PC-9 (cell line): ENCODE measurements at regions not wholly inside any gene's neighbourhood (a gene's known extent, or its start where the extent isn't known, plus 50 kb on each side); places are given as distances from the start of the nearest gene placed in this dataset.

Experiments
- BruUV-seq: library from RNA; stranded (reverse); fragments of 400-500 nt; replicated peaks from 2 replicates; lab custom pipeline; 2021; lab: Mats Ljungman, UMichigan
- CTCF ChIA-PET: fragments of 300-600 bp; sonication (Branson Sonifier 250); formaldehyde crosslinking; loops from one replicate; lab custom pipeline; 2022; ENCODE audit warnings: antibody characterized with exemption; lab: Charles Lee
- POLR2A ChIA-PET: fragments of 300-600 bp; sonication (Branson Sonifier 250); formaldehyde crosslinking; loops from one replicate; lab custom pipeline; 2022; ENCODE audit warnings: antibody characterized with exemption; ENCODE audit not compliant: unreplicated experiment; lab: Charles Lee
- DNase-seq, 2 experiments: peaks; one replicate each; pipeline versions ENCODE4 v3.0.0 to v3.0.0-alpha.2; 2015 to 2022; ENCODE audit warnings: mixed read lengths in 1 of 2
- H2AFZ ChIP-seq: fragments of 200-600 bp; sonication (generic); 2 replicates; pipeline ENCODE4 v1.8.1; 2017; ENCODE audit warnings: antibody characterized with exemption
- H3F3A ChIP-seq: fragments of 200-600 bp; sonication (generic); 2 replicates; pipeline ENCODE4 v1.8.1; 2017; ENCODE audit warnings: antibody characterized with exemption, mild to moderate bottlenecking, low read depth; ENCODE audit not compliant: insufficient read depth
- H3K27ac ChIP-seq: fragments of 200-600 bp; sonication (generic); 2 replicates; pipeline ENCODE4 v1.6.1; 2016; ENCODE audit warnings: mixed run types
- H3K27me3 ChIP-seq: fragments of 200-600 bp; sonication (generic); 2 replicates; pipeline ENCODE4 v1.6.1; 2016; ENCODE audit warnings: low read depth, mixed run types; ENCODE audit not compliant: insufficient read depth
- H3K36me3 ChIP-seq: fragments of 200-600 bp; sonication (generic); 2 replicates; pipeline ENCODE4 v1.6.1; 2016; ENCODE audit warnings: low read depth, mixed run types
- H3K4me1 ChIP-seq: fragments of 200-600 bp; sonication (generic); replicated peaks from 2 replicates; pipeline ENCODE4 v1.6.1; 2016; ENCODE audit warnings: mixed run types; ENCODE audit not compliant: insufficient read depth
- H3K4me2 ChIP-seq: fragments of 200-600 bp; sonication (generic); 2 replicates; pipeline ENCODE4 v1.6.1; 2017; ENCODE audit warnings: mixed run types
- H3K4me3 ChIP-seq: fragments of 200-600 bp; sonication (generic); 2 replicates; pipeline ENCODE4 v1.6.1; 2016; ENCODE audit warnings: mixed run types
- H3K79me2 ChIP-seq: fragments of 200-600 bp; sonication (generic); 2 replicates; pipeline ENCODE4 v1.6.1; 2017; ENCODE audit warnings: low read depth, mixed run types
- H3K9me2 ChIP-seq: fragments of 200-600 bp; sonication (generic); 2 replicates; pipeline ENCODE4 v1.8.1; 2017; ENCODE audit warnings: mild to moderate bottlenecking; ENCODE audit not compliant: insufficient read depth
- H3K9me3 ChIP-seq: fragments of 200-600 bp; sonication (generic); 2 replicates; pipeline ENCODE4 v1.8.1; 2016; ENCODE audit warnings: low read depth; ENCODE audit not compliant: insufficient read depth
- H4K20me1 ChIP-seq: fragments of 200-600 bp; sonication (generic); 2 replicates; pipeline ENCODE4 v1.8.1; 2017; ENCODE audit not compliant: insufficient read depth
- CTCF ChIP-seq: fragments of 200-600 bp; sonication (generic); conservative IDR thresholded peaks from 2 replicates; pipeline ENCODE4 v1.6.1; 2017; ENCODE audit warnings: mixed run types, antibody characterized with exemption, mild to moderate bottlenecking, moderate library complexity
- EZH2 ChIP-seq: fragments of 200-600 bp; sonication (generic); IDR thresholded peaks from 2 replicates; pipeline ENCODE4 v1.8.0; 2017; ENCODE audit warnings: antibody characterized with exemption, low read depth
- intact Hi-C: fragments of 100-400 bp; cut with micrococcal nuclease; formaldehyde crosslinking; loops from one replicate; pipeline ENCODE4 v1.10.0; 2022; ENCODE audit not compliant: unreplicated experiment

GRCh38 chr11:15774388-15774939 lies 581.9 kb downstream of the SOX6 start:
- H3K9me3 ChIP-seq: no peaks in the 10 kb centered on the region
- ChIA-PET POLR2A (no interaction called here), CTCF (no interaction called here)
- no peaks in the 10 kb centered on the region for H3K79me2 ChIP-seq
- no peak overlapping the region for H3K4me3 ChIP-seq
- no peaks in the 10 kb centered on the region for H3K9me2 ChIP-seq
- no peaks in the 10 kb centered on the region for H3K36me3 ChIP-seq
- TF ChIP-seq EZH2 (no peak), CTCF (no peak)
- no peak overlapping the region for H2AFZ ChIP-seq
- no peaks in the 10 kb centered on the region for H3K27me3 ChIP-seq
- no peak for DNase-seq
- intact Hi-C loops: no loop called here
- BruUV-seq: no TSS peak
- H3K4me2 ChIP-seq: no peak overlapping the region
- no peaks in the 10 kb centered on the region for H3F3A ChIP-seq
- H3K4me1 ChIP-seq: peaks cover 12% of the 10 kb centered on the region
- no peaks in the 10 kb centered on the region for H4K20me1 ChIP-seq
- no peak overlapping the region for H3K27ac ChIP-seq

DNA sequence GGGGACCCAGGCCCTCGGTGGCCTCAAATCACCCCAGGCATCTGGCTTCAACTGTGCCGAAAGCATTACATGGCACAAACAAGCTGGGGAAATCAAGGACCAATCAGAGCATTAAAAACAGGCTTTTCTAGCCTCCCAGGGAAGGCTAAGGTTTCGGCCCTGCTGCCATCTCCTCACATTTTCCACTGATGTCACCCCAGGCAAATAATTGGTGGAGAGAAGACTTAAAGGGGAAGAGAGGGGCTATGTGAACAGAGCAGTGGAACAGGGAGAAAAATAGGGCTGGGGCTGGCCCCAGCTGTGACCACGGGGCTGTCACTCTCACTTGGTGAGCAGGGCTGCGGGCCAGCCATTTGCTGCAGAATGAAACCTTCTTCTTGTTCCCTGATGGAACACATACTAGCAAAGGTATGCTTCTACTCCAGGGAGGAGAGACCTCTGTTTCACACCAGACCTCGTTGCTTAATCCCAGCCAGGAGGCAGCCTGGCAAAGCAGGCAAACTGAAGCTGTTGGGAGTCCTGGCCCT lies 581.3 kb downstream of the SOX6 start:
- Histone ChIP-seq H3K4me3 (no peak overlapping the region), H3K4me1 (peaks cover 6% of the 10 kb centered on the region; the same call in 1 of the 2 replicates), H3K9me2 (no peaks in the 10 kb centered on the region), H3K27ac (no peak overlapping the region), H3K4me2 (no peak overlapping the region), H3K9me3 (no peaks in the 10 kb centered on the region), H3F3A (no peaks in the 10 kb centered on the region), H3K27me3 (no peaks in the 10 kb centered on the region), H2AFZ (no peak overlapping the region), H4K20me1 (no peaks in the 10 kb centered on the region), H3K36me3 (no peaks in the 10 kb centered on the region), H3K79me2 (no peaks in the 10 kb centered on the region)
- no peak for TF ChIP-seq CTCF
- TF ChIP-seq EZH2: no peak
- BruUV-seq: no TSS peak
- intact Hi-C loops: no loop called here
- no peak for DNase-seq
- POLR2A ChIA-PET: no interaction called here
- CTCF ChIA-PET: no interaction called here

DNA sequence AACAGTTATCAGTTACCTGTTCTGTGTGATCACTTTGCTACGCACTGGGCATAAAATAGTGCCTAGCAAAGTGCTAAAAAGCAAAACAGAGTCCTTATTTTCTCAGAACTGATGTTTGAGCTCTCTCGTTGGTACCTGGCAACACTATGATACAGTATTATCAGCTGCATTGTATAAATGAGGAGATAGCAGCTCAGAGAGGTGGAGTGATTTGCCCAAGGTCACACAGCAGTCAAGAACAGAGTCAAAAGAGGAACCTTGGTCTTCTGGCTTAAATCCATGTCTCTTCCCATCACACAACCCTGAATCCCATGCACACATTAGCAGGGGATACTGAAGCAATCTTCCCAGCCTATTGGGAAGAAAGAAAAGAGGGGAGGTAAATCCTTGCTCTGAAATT lies 580.5 kb downstream of the SOX6 start:
- Histone ChIP-seq H3K36me3 (no peaks in the 10 kb centered on the region), H3K79me2 (no peaks in the 10 kb centered on the region), H3K4me2 (no peak overlapping the region), H3K27me3 (no peaks in the 10 kb centered on the region), H3K4me3 (no peak overlapping the region), H3K27ac (no peak overlapping the region), H3K9me2 (no peaks in the 10 kb centered on the region), H4K20me1 (no peaks in the 10 kb centered on the region), H2AFZ (no peak overlapping the region), H3F3A (no peaks in the 10 kb centered on the region), H3K9me3 (no peaks in the 10 kb centered on the region), H3K4me1 (no peaks in the 10 kb centered on the region)
- BruUV-seq: no TSS peak
- no peak for TF ChIP-seq EZH2
- no peak for TF ChIP-seq CTCF
- intact Hi-C loops: no loop called here
- no peak for DNase-seq
- CTCF ChIA-PET: no interaction called here
- POLR2A ChIA-PET: interaction anchor here (0.6 kb wide), 1 partner anchor 287 kb away, joined by 3 read pairs; no protein-coding TSS in a partner anchor
